Endothelial cell of umbilical vein (primary cell): ENCODE measurements at regions not wholly inside any gene's neighbourhood (a gene's known extent, or its start where the extent isn't known, plus 50 kb on each side); places are given as distances from the start of the nearest gene placed in this dataset.

Experiments used
- BruUV-seq: library from RNA; stranded (reverse); fragments of 400-500 nt; replicated peaks from 2 replicates; lab custom pipeline; 2021; lab: Mats Ljungman, UMichigan
- CTCF ChIA-PET: fragments of 300-600, 350-600 bp; sonication (Branson Sonifier 250); formaldehyde crosslinking; loops from one replicate; lab custom pipeline; 2021; ENCODE audit warnings: antibody characterized with exemption, inconsistent platforms; lab: Charles Lee
- POLR2A ChIA-PET: fragments of 300-600, 350-600 bp; sonication (Branson Sonifier 250); formaldehyde crosslinking; loops from one replicate; lab custom pipeline; 2021; ENCODE audit warnings: antibody characterized with exemption, inconsistent platforms; lab: Charles Lee
- DNase-seq: peaks from one replicate; pipeline ENCODE4 v3.0.0-alpha.2; 2011; ENCODE audit warnings: low read depth, low spot score
- FAIRE-seq: peaks from 2 replicates; lab custom pipeline; 2011; peaks lifted over from hg19 to GRCh38; lab: Jason Lieb, UNC
- H2AFZ ChIP-seq: 2 replicates; pipeline ENCODE4 v1.6.0; 2012; ENCODE audit warnings: low read depth, low read length, control low read depth, inconsistent platforms
- H3K27ac ChIP-seq: 2 replicates; pipeline ENCODE4 v1.5.1; 2011; ENCODE audit warnings: low read depth, mild to moderate bottlenecking, control low read depth, low read length, moderate library complexity; ENCODE audit not compliant: insufficient read depth
- H3K27me3 ChIP-seq, 2 experiments: 2 replicates each; pipeline versions ENCODE4 v1.6.0 to v1.6.1; 2011; ENCODE audit warnings: low read length in 2 of 2, mixed read lengths in 1 of 2; ENCODE audit not compliant: control insufficient read depth in 2 of 2, insufficient read depth in 2 of 2
- H3K36me3 ChIP-seq, 2 experiments: 2 replicates in 1 of 2; 3 replicates in 1 of 2; pipeline ENCODE4 v1.5.1; 2011; ENCODE audit warnings: low read length in 2 of 2, mild to moderate bottlenecking in 1 of 2, moderate library complexity in 1 of 2; ENCODE audit not compliant: control insufficient read depth in 2 of 2, insufficient read depth in 2 of 2; ENCODE audit errors: extremely low read depth in 1 of 2
- H3K4me1 ChIP-seq: 3 replicates; pipeline ENCODE4 v1.5.1; 2011; ENCODE audit warnings: mild to moderate bottlenecking, low read length; ENCODE audit not compliant: control insufficient read depth, insufficient read depth; ENCODE audit errors: extremely low read depth
- H3K4me2 ChIP-seq: 2 replicates; pipeline ENCODE4 v1.6.1; 2011; ENCODE audit warnings: low read length, control low read depth, mixed read lengths; ENCODE audit not compliant: insufficient read depth
- H3K4me3 ChIP-seq, 3 experiments: fragments of 200-600 bp in 1 of 3; sonication (generic), shearing (Covaris generic) in 1 of 3; replicated peaks in 1 of 3; 2 replicates each; pipeline ENCODE4 v1.5.1; 2011 to 2016; ENCODE audit warnings: control low read depth in 3 of 3, low read length in 3 of 3, mild to moderate bottlenecking in 2 of 3, inconsistent platforms in 1 of 3, low read depth in 1 of 3, moderate library complexity in 1 of 3; ENCODE audit not compliant: insufficient read depth in 1 of 3
- H3K79me2 ChIP-seq: 2 replicates; pipeline ENCODE4 v1.6.0; 2012; ENCODE audit warnings: low read length, inconsistent platforms; ENCODE audit not compliant: control insufficient read depth, insufficient read depth
- H3K9ac ChIP-seq: replicated peaks from 2 replicates; pipeline ENCODE3; 2011; ENCODE audit warnings: low read length, control low read depth; ENCODE audit not compliant: insufficient read depth; ENCODE audit errors: extremely low read depth
- H3K9me1 ChIP-seq: replicated peaks from 3 replicates; pipeline ENCODE4 v1.6.0; 2011; ENCODE audit warnings: mild to moderate bottlenecking, low read length; ENCODE audit not compliant: control insufficient read depth, insufficient read depth; ENCODE audit errors: extremely low read depth
- H3K9me3 ChIP-seq: replicated peaks from 2 replicates; pipeline ENCODE4 v1.5.1; 2012; ENCODE audit warnings: low read length, inconsistent platforms; ENCODE audit not compliant: control insufficient read depth, insufficient read depth
- H4K20me1 ChIP-seq: replicated peaks from 2 replicates; pipeline ENCODE3; 2011; ENCODE audit warnings: mild to moderate bottlenecking, low read length; ENCODE audit not compliant: control insufficient read depth, insufficient read depth; ENCODE audit errors: extremely low read depth
- CTCF ChIP-seq, 2 donors: IDR thresholded peaks; 1 replicate in 1 of 2; 2 replicates in 1 of 2; pipeline ENCODE4 v1.5.1; 2011; ENCODE audit warnings: low read length in 2 of 2, mild to moderate bottlenecking in 2 of 2, moderate library complexity in 2 of 2, control low read depth in 1 of 2, inconsistent platforms in 1 of 2, low read depth in 1 of 2; ENCODE audit not compliant: insufficient read depth in 1 of 2; ENCODE audit errors: extremely low read depth in 1 of 2
- EZH2 ChIP-seq: IDR thresholded peaks from 2 replicates; pipeline ENCODE4 v1.6.1; 2012; ENCODE audit warnings: borderline replicate concordance, low read depth, mild to moderate bottlenecking, moderate library complexity, low read length, inconsistent platforms; ENCODE audit not compliant: severe bottlenecking
- FOS ChIP-seq: IDR thresholded peaks from 2 replicates; pipeline ENCODE4 v1.6.1; 2011; ENCODE audit warnings: mild to moderate bottlenecking, low read length, moderate library complexity, borderline replicate concordance; ENCODE audit not compliant: insufficient read depth
- GATA2 ChIP-seq: IDR thresholded peaks from 2 replicates; pipeline ENCODE4 v1.7.0; 2011; ENCODE audit warnings: low read depth, mild to moderate bottlenecking, moderate library complexity, mixed read lengths, low read length; ENCODE audit not compliant: insufficient read length, insufficient read depth
- JUN ChIP-seq: IDR thresholded peaks from 2 replicates; pipeline ENCODE4 v1.6.1; 2011; ENCODE audit warnings: borderline replicate concordance, low read depth; ENCODE audit not compliant: insufficient read length, insufficient read depth
- MYC ChIP-seq: IDR thresholded peaks from one replicate; pipeline ENCODE4 v1.6.1; 2011; ENCODE audit warnings: mild to moderate bottlenecking, low read depth, low read length
- POLR2A ChIP-seq: IDR thresholded peaks from 2 replicates; pipeline ENCODE4 v1.6.1; 2012; ENCODE audit warnings: low read depth, mild to moderate bottlenecking, control low read depth, low read length
- POLR2AphosphoS5 ChIP-seq: IDR thresholded peaks from 2 replicates; pipeline ENCODE4 v1.6.1; 2012; ENCODE audit warnings: low read depth, mild to moderate bottlenecking, control low read depth, low read length, moderate library complexity; ENCODE audit not compliant: insufficient read depth
- dilution Hi-C: fragments of 300-500 bp; cut with MboI; formaldehyde crosslinking; loops from one replicate; pipeline ENCODE4 v1.15.0; 2019; ENCODE audit warnings: low sequenced_read_pairs; ENCODE audit not compliant: extremely low pct_ligation_motif_present
- intact Hi-C: fragments of 100-400 bp; cut with micrococcal nuclease; formaldehyde crosslinking; loops from one replicate; pipeline ENCODE4 v1.10.0; 2022
- TF ChIP-seq, protein P1 (sequence below): IDR thresholded peaks from 2 replicates; pipeline ENCODE4 v1.6.1; 2011; ENCODE audit not compliant: insufficient read depth, insufficient read length

DNA sequence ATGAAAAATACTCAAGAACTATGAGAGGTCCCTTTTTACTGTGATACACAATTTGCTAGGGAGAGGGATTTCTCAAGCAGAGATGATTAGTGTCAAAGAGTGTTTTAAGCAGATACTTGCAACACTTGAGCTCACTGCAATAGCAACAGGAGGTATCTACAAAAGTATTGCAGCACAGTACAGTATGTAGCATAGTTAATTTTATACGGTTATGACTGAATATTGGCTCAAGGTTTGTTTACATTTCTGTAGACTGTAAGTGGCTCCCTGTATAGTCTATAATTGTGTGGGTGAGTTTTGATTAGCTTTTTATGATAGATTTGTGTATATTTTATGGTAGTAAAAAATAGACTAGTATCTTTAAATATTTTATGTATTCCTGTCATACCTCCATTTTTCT is 1177.2 kb downstream of the TECRL start:
- FAIRE-seq: no peak
- intact Hi-C loops: no loop called here
- H3K36me3 ChIP-seq: no peaks in the 10 kb centered on the region
- dilution Hi-C loops: no loop called here
- BruUV-seq: no TSS peak
- H3K4me2 ChIP-seq: no peak overlapping the region
- H3K4me3 ChIP-seq: no peak overlapping the region
- CTCF ChIA-PET: no interaction called here
- H3K27ac ChIP-seq: no peak overlapping the region
- no peak overlapping the region for H2AFZ ChIP-seq
- no peaks in the 10 kb centered on the region for H3K9me3 ChIP-seq
- H3K4me1 ChIP-seq: no peaks in the 10 kb centered on the region
- no peaks in the 10 kb centered on the region for H4K20me1 ChIP-seq
- H3K79me2 ChIP-seq: no peaks in the 10 kb centered on the region
- TF ChIP-seq, protein P1, sequence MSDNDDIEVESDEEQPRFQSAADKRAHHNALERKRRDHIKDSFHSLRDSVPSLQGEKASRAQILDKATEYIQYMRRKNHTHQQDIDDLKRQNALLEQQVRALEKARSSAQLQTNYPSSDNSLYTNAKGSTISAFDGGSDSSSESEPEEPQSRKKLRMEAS: no peak
- TF ChIP-seq MYC (no peak), JUN (no peak), POLR2AphosphoS5 (no peak), POLR2A (no peak), EZH2 (no peak), FOS (no peak), CTCF (IDR thresholded peaks at IDR 0.05; ENCODE audit: extremely low read depth in 1 of 2, insufficient read depth in 1 of 2, low read depth in 1 of 2, low read length in 2 of 2) (no peak), GATA2 (no peak)
- no peaks in the 10 kb centered on the region for H3K27me3 ChIP-seq
- no peak overlapping the region for H3K9ac ChIP-seq
- POLR2A ChIA-PET: no interaction called here
- DNase-seq: no peak
- H3K9me1 ChIP-seq: no peaks in the 10 kb centered on the region
